Lung (tissue), 11 donors: ENCODE measurements at regions not wholly inside any gene's neighbourhood (a gene's known extent, or its start where the extent isn't known, plus 50 kb on each side); places are given as distances from the start of the nearest gene placed in this dataset.

Experiments used
- ATAC-seq: fragments of 200-7000 bp; cut with Tn5 transposase; one replicate; pipeline ENCODE4 v1.9.1; 2020; ENCODE audit warnings: moderate number of reproducible peaks; ENCODE audit not compliant: insufficient read depth, low FRiP score
- DNase-seq, 3 donors: peaks; one replicate each; pipeline ENCODE4 v3.0.0-alpha.2; 2013 to 2017
- H3K27ac ChIP-seq, 2 donors: one replicate each; pipeline ENCODE4 v1.5.1; 2013; ENCODE audit warnings: mild to moderate bottlenecking in 2 of 2, moderate library complexity in 2 of 2, control low read depth in 1 of 2, inconsistent platforms in 1 of 2, low read depth in 1 of 2, low read length in 1 of 2
- H3K27me3 ChIP-seq, 3 donors: one replicate each; pipeline ENCODE4 v1.5.1; 2013; ENCODE audit warnings: low read length in 2 of 3; ENCODE audit not compliant: control insufficient read depth in 3 of 3, insufficient read depth in 3 of 3
- H3K36me3 ChIP-seq, 4 donors: one replicate each; pipeline ENCODE4 v1.5.1; 2013; ENCODE audit warnings: low read length in 4 of 4, mild to moderate bottlenecking in 1 of 4, moderate library complexity in 1 of 4; ENCODE audit not compliant: control insufficient read depth in 4 of 4, insufficient read depth in 4 of 4
- H3K4me1 ChIP-seq, 5 donors: one replicate each; pipeline ENCODE4 v1.5.1; 2013; ENCODE audit warnings: low read length in 5 of 5, mild to moderate bottlenecking in 2 of 5, moderate library complexity in 1 of 5; ENCODE audit not compliant: control insufficient read depth in 5 of 5, insufficient read depth in 5 of 5
- H3K4me3 ChIP-seq: one replicate; pipeline ENCODE4 v1.5.1; 2013; ENCODE audit warnings: mild to moderate bottlenecking, control low read depth, moderate library complexity
- H3K9ac ChIP-seq, 2 donors: one replicate each; pipeline ENCODE4 v1.5.1; 2013; ENCODE audit warnings: low read length in 2 of 2, control low read depth in 1 of 2; ENCODE audit not compliant: insufficient read depth in 1 of 2
- H3K9me3 ChIP-seq, 4 donors: one replicate each; pipeline ENCODE4 v1.5.1; 2013; ENCODE audit warnings: low read length in 3 of 4, mild to moderate bottlenecking in 1 of 4, moderate library complexity in 1 of 4; ENCODE audit not compliant: control insufficient read depth in 4 of 4, insufficient read depth in 3 of 4
- WGBS, 2 donors: extraction: QIAGEN DNeasy Blood & Tissue Kit; methylation state at CpG; one replicate each; pipeline ENCODE4 v1.1.7; 2013; 5-methylcytosine and 5-hydroxymethylcytosine counted together
- TF ChIP-seq, protein P1 (sequence below): IDR thresholded peaks from 2 replicates; pipeline ENCODE4 v1.5.1; 2012; ENCODE audit warnings: mild to moderate bottlenecking; ENCODE audit errors: control extremely low read depth, extremely low read depth
- donor health status: control.
- donor health status: control.
- donor health status: Bipolar disorder and iron deficiency.
- donor health status: healthy.
- donor health status: DM: yes; HTN: yes; CAD: no.

DNA sequence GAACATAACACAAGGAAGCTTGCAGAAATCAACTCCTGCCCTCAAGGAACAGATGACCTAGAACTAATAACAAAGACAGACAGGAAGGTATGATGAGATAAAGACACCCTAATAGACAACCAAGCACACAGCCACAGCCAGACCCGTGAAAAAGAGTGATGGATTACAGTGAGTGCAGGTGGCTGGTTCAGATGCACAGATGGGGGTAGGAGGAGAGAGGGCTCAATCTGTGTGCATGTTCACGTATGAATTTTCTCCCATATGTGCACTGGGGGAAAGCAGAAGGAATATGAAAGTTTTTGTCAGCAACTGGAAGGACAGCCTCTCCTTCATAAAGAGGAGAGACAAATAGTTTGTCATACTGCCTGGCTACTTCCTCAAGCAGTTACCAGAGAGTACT, 367.1 kb downstream of the PBX1 start:
- no peaks in the 10 kb centered on the region for H3K36me3 ChIP-seq
- H3K9ac ChIP-seq, result no peak overlapping the region
- TF ChIP-seq, protein P1, sequence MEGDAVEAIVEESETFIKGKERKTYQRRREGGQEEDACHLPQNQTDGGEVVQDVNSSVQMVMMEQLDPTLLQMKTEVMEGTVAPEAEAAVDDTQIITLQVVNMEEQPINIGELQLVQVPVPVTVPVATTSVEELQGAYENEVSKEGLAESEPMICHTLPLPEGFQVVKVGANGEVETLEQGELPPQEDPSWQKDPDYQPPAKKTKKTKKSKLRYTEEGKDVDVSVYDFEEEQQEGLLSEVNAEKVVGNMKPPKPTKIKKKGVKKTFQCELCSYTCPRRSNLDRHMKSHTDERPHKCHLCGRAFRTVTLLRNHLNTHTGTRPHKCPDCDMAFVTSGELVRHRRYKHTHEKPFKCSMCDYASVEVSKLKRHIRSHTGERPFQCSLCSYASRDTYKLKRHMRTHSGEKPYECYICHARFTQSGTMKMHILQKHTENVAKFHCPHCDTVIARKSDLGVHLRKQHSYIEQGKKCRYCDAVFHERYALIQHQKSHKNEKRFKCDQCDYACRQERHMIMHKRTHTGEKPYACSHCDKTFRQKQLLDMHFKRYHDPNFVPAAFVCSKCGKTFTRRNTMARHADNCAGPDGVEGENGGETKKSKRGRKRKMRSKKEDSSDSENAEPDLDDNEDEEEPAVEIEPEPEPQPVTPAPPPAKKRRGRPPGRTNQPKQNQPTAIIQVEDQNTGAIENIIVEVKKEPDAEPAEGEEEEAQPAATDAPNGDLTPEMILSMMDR, result no peak
- ATAC-seq (no peak), DNase-seq (no peak)
- no peaks in the 10 kb centered on the region for H3K4me1 ChIP-seq
- H3K4me3 ChIP-seq, result no peak overlapping the region
- H3K27ac ChIP-seq, result no peak overlapping the region
- H3K9me3 ChIP-seq, result no peaks in the 10 kb centered on the region
- WGBS, 2 donors, result 68 to 73% methylated on average over 2 of the region's 2 CpGs
- no peaks in the 10 kb centered on the region for H3K27me3 ChIP-seq

DNA sequence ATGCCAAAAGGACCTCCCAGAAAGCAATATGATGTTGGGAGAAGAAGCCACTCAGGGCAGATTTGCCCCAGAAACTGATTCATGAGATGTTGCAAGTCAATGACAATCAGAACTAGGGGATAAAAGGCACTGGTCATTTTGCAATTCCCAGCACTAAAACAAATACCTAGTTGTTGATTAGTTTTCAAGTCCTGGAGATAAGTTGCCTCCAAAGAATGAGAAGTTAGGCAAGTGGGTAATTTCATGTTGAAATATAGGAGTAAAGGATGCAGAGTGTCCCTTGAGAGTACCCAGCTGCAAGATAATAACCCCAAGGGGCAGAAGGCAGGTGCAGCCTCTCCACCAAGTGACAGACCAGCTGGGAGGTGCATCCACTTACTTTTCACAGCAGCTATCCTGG, 363.6 kb downstream of the PBX1 start:
- TF ChIP-seq, protein P1, result no peak
- no peak overlapping the region for H3K9ac ChIP-seq
- H3K4me1 ChIP-seq, result no peaks in the 10 kb centered on the region
- no peaks in the 10 kb centered on the region for H3K27me3 ChIP-seq
- no peak for ATAC-seq
- DNase-seq, result no peak
- H3K4me3 ChIP-seq, result no peak overlapping the region
- H3K9me3 ChIP-seq, result no peaks in the 10 kb centered on the region
- H3K27ac ChIP-seq, result no peak overlapping the region
- no peaks in the 10 kb centered on the region for H3K36me3 ChIP-seq

DNA sequence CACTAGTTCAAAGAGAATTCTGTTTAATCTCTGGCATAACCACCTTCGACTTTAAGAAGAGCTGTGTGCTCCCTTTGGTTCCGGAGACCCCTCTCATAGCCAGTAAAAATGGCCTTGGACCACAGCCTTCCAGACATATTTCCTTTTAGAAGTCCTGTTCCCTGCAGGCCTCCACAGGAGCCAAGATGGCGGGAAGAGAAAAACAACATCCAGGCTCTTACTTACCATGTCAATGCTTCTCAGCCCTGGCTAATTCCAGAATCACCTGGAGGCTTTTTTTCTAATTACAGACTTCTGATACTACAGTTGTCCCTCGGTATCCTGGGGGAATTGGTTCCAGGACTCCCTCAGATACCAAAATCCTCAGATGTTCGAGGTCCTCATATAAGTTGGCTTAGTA, 362.5 kb downstream of the PBX1 start:
- ATAC-seq, result no peak
- TF ChIP-seq, protein P1, result no peak

DNA sequence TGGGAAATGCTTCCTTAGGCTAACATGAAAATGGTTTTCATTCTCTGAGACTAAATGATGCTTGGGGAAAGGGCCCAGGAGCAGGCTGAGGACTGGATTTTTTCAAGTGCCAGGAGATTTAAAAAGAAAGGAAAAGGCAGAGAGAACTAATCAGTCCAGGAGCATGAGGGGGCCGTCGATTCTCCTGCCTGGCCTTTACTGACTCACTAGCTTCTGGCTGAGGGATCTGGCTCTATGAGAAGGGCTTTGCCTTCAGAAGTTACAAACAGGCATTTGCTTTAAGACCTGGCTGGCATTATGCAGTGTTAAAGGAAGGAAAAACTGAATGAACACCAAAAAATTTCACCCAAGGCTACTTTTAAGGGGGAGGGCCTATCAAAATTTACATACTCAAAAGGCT, 359.2 kb downstream of the PBX1 start:
- Histone ChIP-seq H3K27ac (no peak overlapping the region), H3K9ac (no peak overlapping the region), H3K4me3 (no peak overlapping the region), H3K4me1 (peaks cover 0 to 3% (median 0%) of the 10 kb centered on the region in 5 donors), H3K9me3 (no peaks in the 10 kb centered on the region), H3K36me3 (no peaks in the 10 kb centered on the region), H3K27me3 (no peaks in the 10 kb centered on the region)
- ATAC-seq, result no peak
- no peak for DNase-seq
- TF ChIP-seq, protein P1, result no peak
- 85 to 94% methylated on average over 2 of the region's 2 CpGs for WGBS, 2 donors

More for the DNA sequence above, 362.5 kb downstream of the PBX1 start:
- H3K9me3 ChIP-seq, result no peaks in the 10 kb centered on the region
- no peaks in the 10 kb centered on the region for H3K36me3 ChIP-seq
- no peaks in the 10 kb centered on the region for H3K4me1 ChIP-seq
- WGBS, 2 donors, result 84 to 86% methylated on average over 5 of the region's 5 CpGs
- DNase-seq, result no peak
- H3K4me3 ChIP-seq, result no peak overlapping the region
- no peak overlapping the region for H3K27ac ChIP-seq
- H3K9ac ChIP-seq, result no peak overlapping the region
- no peaks in the 10 kb centered on the region for H3K27me3 ChIP-seq
